T-helper 2 cell treated with Interferon-gamma antibody and Interleukin-4, amounts not matched to agents 5 μg/mL and 100 μg/mL, for 36 hours (primary cell): ENCODE measurements at regions not wholly inside any gene's neighbourhood (a gene's known extent, or its start where the extent isn't known, plus 50 kb on each side); places are given as distances from the start of the nearest gene placed in this dataset.

Experiments used
- DNase-seq: peaks from one replicate; pipeline ENCODE4 v3.0.0; 2021; ENCODE audit warnings: low spot score
- H3K27ac Mint-ChIP-seq: one replicate; pipeline ENCODE4 v1.8.0; 2021; ENCODE audit warnings: mild to moderate bottlenecking, mixed read lengths
- H3K27me3 Mint-ChIP-seq: one replicate; pipeline ENCODE4 v1.8.0; 2021; ENCODE audit warnings: low read depth, mixed read lengths
- H3K36me3 Mint-ChIP-seq: one replicate; pipeline ENCODE4 v1.8.0; 2021; ENCODE audit warnings: low read depth, mixed read lengths
- H3K4me1 Mint-ChIP-seq: one replicate; pipeline ENCODE4 v1.8.0; 2021; ENCODE audit warnings: low read depth, mixed read lengths
- H3K4me3 Mint-ChIP-seq: one replicate; pipeline ENCODE4 v1.8.0; 2022; ENCODE audit warnings: mild to moderate bottlenecking, moderate library complexity, mixed read lengths
- H3K9me3 Mint-ChIP-seq: one replicate; pipeline ENCODE4 v1.8.0; 2021; ENCODE audit warnings: mixed read lengths

GRCh38 chr6:145175470-145175869 is 559.9 kb downstream of the EPM2A start:
- no peak for DNase-seq
- Mint-ChIP-seq H3K4me3 (no peak overlapping the region), H3K4me1 (no peaks in the 10 kb centered on the region), H3K9me3 (peaks cover 20% of the 10 kb centered on the region), H3K36me3 (no peaks in the 10 kb centered on the region), H3K27me3 (peaks cover 2% of the 10 kb centered on the region), H3K27ac (no peak overlapping the region)

GRCh38 chr6:145178391-145178790 is 556.9 kb downstream of the EPM2A start:
- Mint-ChIP-seq H3K9me3 (peaks cover 20% of the 10 kb centered on the region), H3K36me3 (no peaks in the 10 kb centered on the region), H3K4me1 (no peaks in the 10 kb centered on the region), H3K4me3 (no peak overlapping the region), H3K27ac (no peak overlapping the region), H3K27me3 (peaks cover 2% of the 10 kb centered on the region)
- no peak for DNase-seq

- H3K27me3 Mint-ChIP-seq = no peaks in the 10 kb centered on the region
- H3K4me1 Mint-ChIP-seq = no peaks in the 10 kb centered on the region
Observed at GRCh38 chr6:145187491-145188206, 547.7 kb downstream of the EPM2A start.

GRCh38 chr6:145189836-145190235 is 545.5 kb downstream of the EPM2A start:
- H3K27ac Mint-ChIP-seq = no peak overlapping the region

More at GRCh38 chr6:145187491-145188206, 547.7 kb downstream of the EPM2A start:
- H3K4me3 Mint-ChIP-seq = no peak overlapping the region
- H3K9me3 Mint-ChIP-seq = no peaks in the 10 kb centered on the region
- DNase-seq = no peak
- H3K36me3 Mint-ChIP-seq = no peaks in the 10 kb centered on the region
- H3K27ac Mint-ChIP-seq = no peak overlapping the region

GRCh38 chr6:145194389-145194788 is 540.9 kb downstream of the EPM2A start:
- no peaks in the 10 kb centered on the region for H3K27me3 Mint-ChIP-seq
- DNase-seq = no peak
- H3K36me3 Mint-ChIP-seq = no peaks in the 10 kb centered on the region
- H3K9me3 Mint-ChIP-seq = no peaks in the 10 kb centered on the region
- no peak overlapping the region for H3K27ac Mint-ChIP-seq
- no peaks in the 10 kb centered on the region for H3K4me1 Mint-ChIP-seq
- H3K4me3 Mint-ChIP-seq = no peak overlapping the region

More at GRCh38 chr6:145189836-145190235, 545.5 kb downstream of the EPM2A start:
- Mint-ChIP-seq H3K4me1 (no peaks in the 10 kb centered on the region), H3K27me3 (no peaks in the 10 kb centered on the region), H3K36me3 (no peaks in the 10 kb centered on the region), H3K4me3 (no peak overlapping the region), H3K9me3 (no peaks in the 10 kb centered on the region)
- DNase-seq = no peak

GRCh38 chr6:145199961-145200360 is 535.4 kb downstream of the EPM2A start:
- Mint-ChIP-seq H3K9me3 (no peaks in the 10 kb centered on the region), H3K4me1 (no peaks in the 10 kb centered on the region), H3K27ac (no peak overlapping the region), H3K27me3 (no peaks in the 10 kb centered on the region), H3K36me3 (no peaks in the 10 kb centered on the region), H3K4me3 (no peak overlapping the region)
- DNase-seq = no peak

- H3K27ac Mint-ChIP-seq = no peak overlapping the region
- no peaks in the 10 kb centered on the region for H3K9me3 Mint-ChIP-seq
- no peaks in the 10 kb centered on the region for H3K27me3 Mint-ChIP-seq
- no peak for DNase-seq
- no peaks in the 10 kb centered on the region for H3K4me1 Mint-ChIP-seq
- H3K36me3 Mint-ChIP-seq = no peaks in the 10 kb centered on the region
- no peak overlapping the region for H3K4me3 Mint-ChIP-seq
Observed at GRCh38 chr6:145204301-145204700, 531.0 kb downstream of the EPM2A start.

GRCh38 chr6:145206247-145206907 is 528.9 kb downstream of the EPM2A start:
- no peaks in the 10 kb centered on the region for H3K9me3 Mint-ChIP-seq
- DNase-seq = no peak
- no peaks in the 10 kb centered on the region for H3K4me1 Mint-ChIP-seq
- H3K4me3 Mint-ChIP-seq = no peak overlapping the region
- peaks cover 3% of the 10 kb centered on the region for H3K27me3 Mint-ChIP-seq
- H3K27ac Mint-ChIP-seq = no peak overlapping the region
- H3K36me3 Mint-ChIP-seq = no peaks in the 10 kb centered on the region

GRCh38 chr6:145208474-145208873 is 526.8 kb downstream of the EPM2A start:
- Mint-ChIP-seq H3K27ac (no peak overlapping the region), H3K27me3 (peaks cover 3% of the 10 kb centered on the region), H3K9me3 (no peaks in the 10 kb centered on the region), H3K36me3 (no peaks in the 10 kb centered on the region), H3K4me1 (no peaks in the 10 kb centered on the region), H3K4me3 (no peak overlapping the region)
- no peak for DNase-seq

- H3K4me1 Mint-ChIP-seq = peaks cover 5% of the 10 kb centered on the region
- no peak for DNase-seq
- H3K27me3 Mint-ChIP-seq = peaks cover 3% of the 10 kb centered on the region
- H3K9me3 Mint-ChIP-seq = no peaks in the 10 kb centered on the region
- H3K4me3 Mint-ChIP-seq = no peak overlapping the region
- H3K27ac Mint-ChIP-seq = no peak overlapping the region
- no peaks in the 10 kb centered on the region for H3K36me3 Mint-ChIP-seq
Observed at GRCh38 chr6:145209272-145209671, 526.0 kb downstream of the EPM2A start.

- peaks cover 3% of the 10 kb centered on the region for H3K27me3 Mint-ChIP-seq
- no peak for DNase-seq
- H3K4me1 Mint-ChIP-seq = peaks cover 7% of the 10 kb centered on the region
- H3K4me3 Mint-ChIP-seq = no peak overlapping the region
- no peaks in the 10 kb centered on the region for H3K36me3 Mint-ChIP-seq
- no peaks in the 10 kb centered on the region for H3K9me3 Mint-ChIP-seq
- H3K27ac Mint-ChIP-seq = no peak overlapping the region
Observed at GRCh38 chr6:145212813-145213212, 522.5 kb downstream of the EPM2A start.

- no peak for DNase-seq
- H3K4me1 Mint-ChIP-seq = peaks cover 7% of the 10 kb centered on the region
Observed at GRCh38 chr6:145213614-145214013, 521.7 kb downstream of the EPM2A start.

GRCh38 chr6:145214570-145214969 is 520.8 kb downstream of the EPM2A start:
- peaks cover 7% of the 10 kb centered on the region for H3K4me1 Mint-ChIP-seq
- H3K27ac Mint-ChIP-seq = no peak overlapping the region
- no peak for DNase-seq
- H3K36me3 Mint-ChIP-seq = no peaks in the 10 kb centered on the region
- no peak overlapping the region for H3K4me3 Mint-ChIP-seq
- peaks cover 3% of the 10 kb centered on the region for H3K27me3 Mint-ChIP-seq
- no peaks in the 10 kb centered on the region for H3K9me3 Mint-ChIP-seq

More at GRCh38 chr6:145213614-145214013, 521.7 kb downstream of the EPM2A start:
- H3K27ac Mint-ChIP-seq = no peak overlapping the region
- H3K4me3 Mint-ChIP-seq = no peak overlapping the region
- no peaks in the 10 kb centered on the region for H3K9me3 Mint-ChIP-seq
- H3K27me3 Mint-ChIP-seq = peaks cover 3% of the 10 kb centered on the region
- no peaks in the 10 kb centered on the region for H3K36me3 Mint-ChIP-seq

GRCh38 chr6:145224450-145224849 is 510.9 kb downstream of the EPM2A start:
- DNase-seq = no peak
- H3K4me3 Mint-ChIP-seq = no peak overlapping the region
- H3K4me1 Mint-ChIP-seq = no peaks in the 10 kb centered on the region
- H3K27me3 Mint-ChIP-seq = peaks cover 3% of the 10 kb centered on the region
- no peak overlapping the region for H3K27ac Mint-ChIP-seq
- no peaks in the 10 kb centered on the region for H3K36me3 Mint-ChIP-seq
- H3K9me3 Mint-ChIP-seq = no peaks in the 10 kb centered on the region
